GM12878 (cell line): ENCODE measurements at regions not wholly inside any gene's neighbourhood (a gene's known extent, or its start where the extent isn't known, plus 50 kb on each side); places are given as distances from the start of the nearest gene placed in this dataset.

Experiments
- ATAC-seq: fragments of 200-7000 bp; cut with Tn5 transposase; 3 replicates; pipeline ENCODE4 v1.9.1; 2020; ENCODE audit warnings: mild to moderate bottlenecking, moderate library complexity
- BruUV-seq: library from RNA; stranded (reverse); fragments of 400-500 nt; replicated peaks from 2 replicates; lab custom pipeline; 2021; lab: Mats Ljungman, UMichigan
- CTCF ChIA-PET: fragments of 300-600 bp; sonication (Branson Sonifier 250); formaldehyde crosslinking; extraction: SDS; loops from one replicate; lab custom pipeline; 2021; ENCODE audit warnings: inconsistent platforms; lab: Yijun Ruan, JAX
- POLR2A ChIA-PET: fragments of 350-600 bp; formaldehyde crosslinking; extraction: SDS; loops from one replicate; lab custom pipeline; 2021; ENCODE audit warnings: inconsistent platforms; lab: Charles Lee
- RAD21 ChIA-PET: fragments of 300-600 bp; sonication (Branson Sonifier 250); formaldehyde crosslinking; loops from one replicate; lab custom pipeline; 2023; ENCODE audit warnings: antibody characterized with exemption; ENCODE audit not compliant: unreplicated experiment; lab: Charles Lee
- SMC1A ChIA-PET: fragments of 300-600 bp; sonication (Branson Sonifier 250); formaldehyde crosslinking; loops from one replicate; lab custom pipeline; 2023; ENCODE audit not compliant: unreplicated experiment, uncharacterized antibody; lab: Charles Lee
- DNase-seq: peaks from one replicate; pipeline ENCODE4 v3.0.0-alpha.2; 2011; ENCODE audit warnings: low read depth, low spot score
- FAIRE-seq: peaks from 3 replicates; lab custom pipeline; 2011; peaks lifted over from hg19 to GRCh38; lab: Jason Lieb, UNC
- H2AFZ ChIP-seq: 2 replicates; pipeline ENCODE4 v1.6.0; 2011; ENCODE audit warnings: low read depth, low read length, control low read depth; ENCODE audit not compliant: control insufficient read depth
- H3K27ac ChIP-seq: 2 replicates; pipeline ENCODE4 v1.5.1; 2011; ENCODE audit warnings: control low read depth; ENCODE audit not compliant: control insufficient read depth, insufficient read depth
- H3K27me3 ChIP-seq, 2 experiments: replicated peaks in 1 of 2; 2 replicates each; pipeline versions ENCODE4 v1.6.0 to v1.6.1; 2011; ENCODE audit warnings: low read length in 1 of 2; ENCODE audit not compliant: control insufficient read depth in 2 of 2, insufficient read depth in 2 of 2
- H3K36me3 ChIP-seq, 2 experiments: 2 replicates each; pipeline ENCODE4 v1.5.1; 2011; ENCODE audit warnings: low read length in 1 of 2; ENCODE audit not compliant: control insufficient read depth in 2 of 2, insufficient read depth in 2 of 2
- H3K4me1 ChIP-seq: 2 replicates; pipeline ENCODE4 v1.6.1; 2011; ENCODE audit warnings: mild to moderate bottlenecking, low read length, moderate library complexity, mixed read lengths; ENCODE audit not compliant: control insufficient read depth, insufficient read depth
- H3K4me2 ChIP-seq: 2 replicates; pipeline ENCODE4 v1.6.0; 2011; ENCODE audit warnings: control low read depth; ENCODE audit not compliant: control insufficient read depth, insufficient read depth
- H3K4me3 ChIP-seq: fragments of 200-600 bp; sonication (generic); 2 replicates; pipeline ENCODE4 v1.5.1; 2016
- H3K79me2 ChIP-seq: 2 replicates; pipeline ENCODE4 v1.6.0; 2011; ENCODE audit warnings: low read length; ENCODE audit not compliant: control insufficient read depth, insufficient read depth
- H3K9ac ChIP-seq: 2 replicates; pipeline ENCODE4 v1.8.0; 2011; ENCODE audit warnings: low read length, control low read depth, mixed read lengths; ENCODE audit not compliant: control insufficient read depth, insufficient read depth
- H3K9me3 ChIP-seq: replicated peaks from 3 replicates; pipeline ENCODE4 v1.5.1; 2011; ENCODE audit warnings: mild to moderate bottlenecking, low read length; ENCODE audit not compliant: control insufficient read depth, insufficient read depth
- H4K20me1 ChIP-seq: 2 replicates; pipeline ENCODE4 v1.6.0; 2011; ENCODE audit not compliant: control insufficient read depth, insufficient read depth
- CREM ChIP-seq: IDR thresholded peaks from 2 replicates; pipeline ENCODE4 v1.6.1; 2014; ENCODE audit warnings: antibody characterized with exemption, low read depth
- HDAC6 ChIP-seq: fragments of 200-600 bp; sonication (generic); IDR thresholded peaks from one replicate; pipeline ENCODE4 v1.8.0; 2017; ENCODE audit warnings: antibody characterized with exemption; ENCODE audit not compliant: unreplicated experiment
- IKZF1 ChIP-seq: fragments of 450-650 bp; conservative IDR thresholded peaks from 2 replicates; pipeline ENCODE4 v1.6.1; 2017; ENCODE audit warnings: antibody characterized with exemption, mild to moderate bottlenecking
- MEF2B ChIP-seq: fragments of 450-650 bp; IDR thresholded peaks from 2 replicates; pipeline ENCODE4 v1.6.1; 2018; ENCODE audit warnings: mild to moderate bottlenecking, moderate library complexity; ENCODE audit not compliant: partially characterized antibody, poor library complexity, severe bottlenecking
- MYB ChIP-seq: fragments of 150-350 bp; IDR thresholded peaks from 2 replicates; pipeline ENCODE4 v1.6.1; 2014; ENCODE audit warnings: mild to moderate bottlenecking, low read depth, low read length, borderline replicate concordance
- POLR2AphosphoS5 ChIP-seq: IDR thresholded peaks from 2 replicates; pipeline ENCODE4 v1.6.1; 2011; ENCODE audit warnings: mild to moderate bottlenecking, low read length, inconsistent platforms
- SREBF2 ChIP-seq: IDR thresholded peaks from 2 replicates; pipeline ENCODE4 v1.6.1; 2012; ENCODE audit warnings: mild to moderate bottlenecking, low read length
- SUPT20H ChIP-seq: IDR thresholded peaks from 2 replicates; pipeline ENCODE4 v1.6.1; 2011; ENCODE audit warnings: low read depth, mild to moderate bottlenecking, low read length, moderate library complexity, borderline replicate concordance; ENCODE audit not compliant: control insufficient read depth
- TAF1 ChIP-seq: IDR thresholded peaks from 2 replicates; pipeline ENCODE4 v1.6.1; 2011; ENCODE audit warnings: mild to moderate bottlenecking, low read depth, low read length, borderline replicate concordance
- TBL1XR1 ChIP-seq: IDR thresholded peaks from 2 replicates; pipeline ENCODE4 v1.6.1; 2012; ENCODE audit warnings: low read depth, low read length, improper control_type of control experiment
- TCF3 ChIP-seq: IDR thresholded peaks from 2 replicates; pipeline ENCODE4 v1.6.1; 2012; ENCODE audit warnings: low read depth, mild to moderate bottlenecking, low read length, borderline replicate concordance; ENCODE audit not compliant: insufficient read depth
- YBX1 ChIP-seq: fragments of 450-650 bp; IDR thresholded peaks from 2 replicates; pipeline ENCODE4 v1.6.1; 2016; ENCODE audit warnings: antibody characterized with exemption
- ZNF274 ChIP-seq: IDR thresholded peaks from one replicate; pipeline ENCODE4 v1.8.0; 2011; ENCODE audit not compliant: insufficient read length, insufficient read depth
- WGBS: methylation state at CpG from one replicate; pipeline ENCODE4 v1.1.6; 2016; ENCODE audit warnings: low lambda C conversion rate; ENCODE audit not compliant: insufficient replicate concordance, insufficient coverage; ENCODE audit errors: missing lambda C conversion rate; 5-methylcytosine and 5-hydroxymethylcytosine counted together
- in situ Hi-C: fragments of 300-500 bp; cut with MboI; formaldehyde crosslinking; loops from 9 replicates; pipeline ENCODE4 v1.14.3; 2018; ENCODE audit warnings: mixed read lengths
- intact Hi-C: fragments of 100-400 bp; cut with micrococcal nuclease; formaldehyde crosslinking; loops from one replicate; pipeline ENCODE4 v1.14.2; 2022; ENCODE audit not compliant: unreplicated experiment
- TF ChIP-seq, protein P1 (sequence below): IDR thresholded peaks from 2 replicates; pipeline ENCODE4 v1.6.1; 2011; ENCODE audit warnings: borderline replicate concordance, low read depth, mild to moderate bottlenecking, moderate library complexity, low read length; ENCODE audit not compliant: insufficient read depth, poor library complexity, severe bottlenecking
- TF ChIP-seq, protein P2 (sequence below): fragments of 450-650 bp; IDR thresholded peaks from 2 replicates; pipeline ENCODE4 v1.6.1; 2017; ENCODE audit warnings: antibody characterized with exemption, mild to moderate bottlenecking, moderate library complexity
- TF ChIP-seq, protein P3 (sequence below): fragments of 450-650 bp; IDR thresholded peaks from 2 replicates; pipeline ENCODE4 v1.6.1; 2017; ENCODE audit warnings: mild to moderate bottlenecking
- TF ChIP-seq, protein P4 (sequence below): fragments of 450-650 bp; IDR thresholded peaks from 2 replicates; pipeline ENCODE4 v1.6.1; 2017; ENCODE audit warnings: low read depth, mild to moderate bottlenecking, moderate library complexity

DNA sequence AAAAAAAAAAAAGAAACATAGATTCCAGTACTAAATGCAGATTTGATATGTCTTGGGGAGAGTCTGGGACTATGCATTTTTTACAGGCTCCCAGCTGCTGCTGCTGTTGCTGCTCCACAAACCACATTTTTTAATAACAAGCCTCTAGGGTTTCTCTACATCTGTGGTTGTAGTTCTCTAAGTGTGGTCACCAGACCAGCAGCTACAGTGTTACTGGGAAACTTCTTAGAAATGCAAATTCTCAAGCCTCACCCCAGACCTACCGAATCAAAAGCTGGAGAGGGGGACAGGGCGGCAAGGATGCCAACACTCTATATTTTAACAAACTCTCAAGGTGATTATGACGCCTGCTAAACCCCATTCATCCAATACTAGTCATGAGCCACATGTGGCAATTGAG lies 293.4 kb upstream of the PTGER4 start:
- no peak overlapping the region for H3K9ac ChIP-seq
- POLR2A ChIA-PET: no interaction called here
- no peaks in the 10 kb centered on the region for H3K36me3 ChIP-seq
- H4K20me1 ChIP-seq: no peaks in the 10 kb centered on the region
- no TSS peak for BruUV-seq
- CTCF ChIA-PET: interaction anchor here (1.5 to 1.7 kb wide), 2 partner anchors 51 to 299 kb away, joined by 4 read pairs; no protein-coding TSS in a partner anchor
- H3K9me3 ChIP-seq: no peaks in the 10 kb centered on the region
- DNase-seq (peak; percentile 62), ATAC-seq (peak; percentile 89), FAIRE-seq (peak; percentile 27)
- H3K79me2 ChIP-seq: no peaks in the 10 kb centered on the region
- peaks cover 26% of the 10 kb centered on the region for H3K4me1 ChIP-seq
- H3K4me2 ChIP-seq: peak overlapping the region; percentile 50; the same call in 1 of the 2 replicates
- in situ Hi-C loops: no loop called here
- no peak overlapping the region for H3K4me3 ChIP-seq
- H3K27ac ChIP-seq: no peak overlapping the region
- intact Hi-C loops: loop anchor here (2.0 to 5.0 kb wide), 3 partner anchors 101 to 296 kb away; no protein-coding TSS in a partner anchor
- SMC1A ChIA-PET: no interaction called here
- RAD21 ChIA-PET: interaction anchor here (0.8 to 1.1 kb wide), 2 partner anchors 8 to 104 kb away, joined by 3 to 4 read pairs; no protein-coding TSS in a partner anchor
- no peak overlapping the region for H2AFZ ChIP-seq
- no peaks in the 10 kb centered on the region for H3K27me3 ChIP-seq
- whole genome bisulfite sequencing: 2% methylated on average over 3 of the region's 3 CpGs
- TF ChIP-seq MYB: no peak
- no peak for TF ChIP-seq ZNF274
- TF ChIP-seq, protein P1, sequence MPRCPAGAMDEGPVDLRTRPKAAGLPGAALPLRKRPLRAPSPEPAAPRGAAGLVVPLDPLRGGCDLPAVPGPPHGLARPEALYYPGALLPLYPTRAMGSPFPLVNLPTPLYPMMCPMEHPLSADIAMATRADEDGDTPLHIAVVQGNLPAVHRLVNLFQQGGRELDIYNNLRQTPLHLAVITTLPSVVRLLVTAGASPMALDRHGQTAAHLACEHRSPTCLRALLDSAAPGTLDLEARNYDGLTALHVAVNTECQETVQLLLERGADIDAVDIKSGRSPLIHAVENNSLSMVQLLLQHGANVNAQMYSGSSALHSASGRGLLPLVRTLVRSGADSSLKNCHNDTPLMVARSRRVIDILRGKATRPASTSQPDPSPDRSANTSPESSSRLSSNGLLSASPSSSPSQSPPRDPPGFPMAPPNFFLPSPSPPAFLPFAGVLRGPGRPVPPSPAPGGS: no peak
- TF ChIP-seq HDAC6: no peak
- TF ChIP-seq, protein P2, sequence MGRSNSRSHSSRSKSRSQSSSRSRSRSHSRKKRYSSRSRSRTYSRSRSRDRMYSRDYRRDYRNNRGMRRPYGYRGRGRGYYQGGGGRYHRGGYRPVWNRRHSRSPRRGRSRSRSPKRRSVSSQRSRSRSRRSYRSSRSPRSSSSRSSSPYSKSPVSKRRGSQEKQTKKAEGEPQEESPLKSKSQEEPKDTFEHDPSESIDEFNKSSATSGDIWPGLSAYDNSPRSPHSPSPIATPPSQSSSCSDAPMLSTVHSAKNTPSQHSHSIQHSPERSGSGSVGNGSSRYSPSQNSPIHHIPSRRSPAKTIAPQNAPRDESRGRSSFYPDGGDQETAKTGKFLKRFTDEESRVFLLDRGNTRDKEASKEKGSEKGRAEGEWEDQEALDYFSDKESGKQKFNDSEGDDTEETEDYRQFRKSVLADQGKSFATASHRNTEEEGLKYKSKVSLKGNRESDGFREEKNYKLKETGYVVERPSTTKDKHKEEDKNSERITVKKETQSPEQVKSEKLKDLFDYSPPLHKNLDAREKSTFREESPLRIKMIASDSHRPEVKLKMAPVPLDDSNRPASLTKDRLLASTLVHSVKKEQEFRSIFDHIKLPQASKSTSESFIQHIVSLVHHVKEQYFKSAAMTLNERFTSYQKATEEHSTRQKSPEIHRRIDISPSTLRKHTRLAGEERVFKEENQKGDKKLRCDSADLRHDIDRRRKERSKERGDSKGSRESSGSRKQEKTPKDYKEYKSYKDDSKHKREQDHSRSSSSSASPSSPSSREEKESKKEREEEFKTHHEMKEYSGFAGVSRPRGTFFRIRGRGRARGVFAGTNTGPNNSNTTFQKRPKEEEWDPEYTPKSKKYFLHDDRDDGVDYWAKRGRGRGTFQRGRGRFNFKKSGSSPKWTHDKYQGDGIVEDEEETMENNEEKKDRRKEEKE: no peak
- TF ChIP-seq, protein P3, sequence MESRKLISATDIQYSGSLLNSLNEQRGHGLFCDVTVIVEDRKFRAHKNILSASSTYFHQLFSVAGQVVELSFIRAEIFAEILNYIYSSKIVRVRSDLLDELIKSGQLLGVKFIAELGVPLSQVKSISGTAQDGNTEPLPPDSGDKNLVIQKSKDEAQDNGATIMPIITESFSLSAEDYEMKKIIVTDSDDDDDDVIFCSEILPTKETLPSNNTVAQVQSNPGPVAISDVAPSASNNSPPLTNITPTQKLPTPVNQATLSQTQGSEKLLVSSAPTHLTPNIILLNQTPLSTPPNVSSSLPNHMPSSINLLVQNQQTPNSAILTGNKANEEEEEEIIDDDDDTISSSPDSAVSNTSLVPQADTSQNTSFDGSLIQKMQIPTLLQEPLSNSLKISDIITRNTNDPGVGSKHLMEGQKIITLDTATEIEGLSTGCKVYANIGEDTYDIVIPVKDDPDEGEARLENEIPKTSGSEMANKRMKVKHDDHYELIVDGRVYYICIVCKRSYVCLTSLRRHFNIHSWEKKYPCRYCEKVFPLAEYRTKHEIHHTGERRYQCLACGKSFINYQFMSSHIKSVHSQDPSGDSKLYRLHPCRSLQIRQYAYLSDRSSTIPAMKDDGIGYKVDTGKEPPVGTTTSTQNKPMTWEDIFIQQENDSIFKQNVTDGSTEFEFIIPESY: no peak
- TF ChIP-seq TBL1XR1: no peak
- peak; percentile 60 for TF ChIP-seq IKZF1
- no peak for TF ChIP-seq TAF1
- TF ChIP-seq YBX1: no peak
- peak; percentile 32; the same call in 1 of the 2 replicates for TF ChIP-seq TCF3
- TF ChIP-seq POLR2AphosphoS5: no peak
- TF ChIP-seq, protein P4, sequence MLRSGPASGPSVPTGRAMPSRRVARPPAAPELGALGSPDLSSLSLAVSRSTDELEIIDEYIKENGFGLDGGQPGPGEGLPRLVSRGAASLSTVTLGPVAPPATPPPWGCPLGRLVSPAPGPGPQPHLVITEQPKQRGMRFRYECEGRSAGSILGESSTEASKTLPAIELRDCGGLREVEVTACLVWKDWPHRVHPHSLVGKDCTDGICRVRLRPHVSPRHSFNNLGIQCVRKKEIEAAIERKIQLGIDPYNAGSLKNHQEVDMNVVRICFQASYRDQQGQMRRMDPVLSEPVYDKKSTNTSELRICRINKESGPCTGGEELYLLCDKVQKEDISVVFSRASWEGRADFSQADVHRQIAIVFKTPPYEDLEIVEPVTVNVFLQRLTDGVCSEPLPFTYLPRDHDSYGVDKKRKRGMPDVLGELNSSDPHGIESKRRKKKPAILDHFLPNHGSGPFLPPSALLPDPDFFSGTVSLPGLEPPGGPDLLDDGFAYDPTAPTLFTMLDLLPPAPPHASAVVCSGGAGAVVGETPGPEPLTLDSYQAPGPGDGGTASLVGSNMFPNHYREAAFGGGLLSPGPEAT: peak; percentile 9; the same call in 1 of the 2 replicates
- no peak for TF ChIP-seq CREM
- peak; percentile 36 for TF ChIP-seq MEF2B
- TF ChIP-seq SREBF2: no peak
- TF ChIP-seq SUPT20H: no peak
